NCI-H1694 (cell line): ENCODE measurements at regions not wholly inside any gene's neighbourhood (a gene's known extent, or its start where the extent isn't known, plus 50 kb on each side); places are given as distances from the start of the nearest gene placed in this dataset.

Experiments
- DNase-seq: peaks from one replicate; lab custom pipeline; 2025; lab: John Stamatoyannopoulos, UW

DNA sequence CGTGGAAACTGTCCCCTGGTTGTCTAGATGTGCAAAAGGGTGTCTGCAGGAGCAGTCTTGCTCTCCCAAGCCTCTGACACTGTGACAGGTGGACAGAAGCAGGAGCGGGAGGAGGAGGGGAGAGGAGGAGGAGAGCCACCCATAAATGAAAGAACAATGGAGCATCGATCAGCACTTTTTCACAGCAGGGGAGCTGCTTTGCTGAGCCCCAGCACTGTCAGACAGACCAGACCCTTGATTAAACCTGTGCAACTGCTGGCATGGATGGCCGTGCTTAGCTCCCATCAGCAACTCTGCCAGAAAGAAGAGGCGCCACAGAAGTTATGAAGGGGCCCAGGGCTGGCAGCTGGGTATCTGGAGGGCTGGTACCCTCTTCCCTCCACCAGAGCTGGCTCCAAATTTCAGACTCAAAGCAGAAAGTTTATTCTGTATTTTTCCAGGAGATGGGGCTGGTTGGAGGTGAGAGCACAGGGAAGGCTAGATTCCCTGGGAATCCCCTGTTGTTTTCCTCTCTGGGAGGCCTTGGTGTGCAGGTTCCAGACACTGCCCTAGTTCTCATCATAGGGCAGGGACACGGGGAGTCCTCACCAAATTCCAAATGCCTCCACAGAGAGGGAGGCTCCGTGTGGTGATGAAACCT lies 1192.2 kb downstream of the UQCRFS1 start:
- no peak for DNase-seq

DNA sequence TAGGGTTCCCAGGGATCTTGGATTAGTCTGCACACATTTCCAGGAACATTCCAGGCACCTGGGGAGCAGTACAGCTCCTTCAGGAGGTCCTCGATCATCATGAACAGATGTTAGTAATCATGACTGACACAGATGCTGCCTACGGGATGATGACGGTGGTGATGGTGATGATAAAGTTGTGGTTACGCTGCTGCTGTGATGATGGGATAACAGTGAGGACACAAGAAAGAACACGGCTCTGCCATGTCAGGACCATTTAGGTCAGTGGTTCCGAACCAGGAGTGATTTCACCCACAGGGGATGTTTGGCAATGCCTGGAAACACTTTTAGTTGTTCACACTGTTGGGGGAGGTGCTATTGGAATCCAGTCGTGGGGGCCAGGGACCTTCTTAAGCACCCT lies 1193.0 kb downstream of the UQCRFS1 start:
- DNase-seq: no peak

DNA sequence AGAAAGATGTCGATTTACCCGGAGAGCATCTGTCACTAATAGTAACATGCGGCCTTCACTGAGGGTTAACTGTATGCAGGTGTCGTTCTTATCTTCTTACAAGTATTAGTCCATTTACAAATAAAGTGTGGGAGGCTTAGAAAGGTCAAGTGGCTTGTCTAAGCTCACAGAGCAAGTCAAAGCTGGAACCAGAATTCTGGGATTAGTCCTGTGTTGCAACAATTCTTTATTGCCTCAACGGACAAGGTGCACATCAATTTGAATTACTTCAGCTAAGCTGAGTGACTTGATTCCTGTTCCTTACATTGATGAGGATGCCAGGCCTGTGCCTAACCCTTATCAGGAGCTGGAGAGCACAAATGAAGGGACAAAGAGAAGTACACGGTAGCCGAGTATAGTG lies 1193.6 kb downstream of the UQCRFS1 start:
- no peak for DNase-seq

DNA sequence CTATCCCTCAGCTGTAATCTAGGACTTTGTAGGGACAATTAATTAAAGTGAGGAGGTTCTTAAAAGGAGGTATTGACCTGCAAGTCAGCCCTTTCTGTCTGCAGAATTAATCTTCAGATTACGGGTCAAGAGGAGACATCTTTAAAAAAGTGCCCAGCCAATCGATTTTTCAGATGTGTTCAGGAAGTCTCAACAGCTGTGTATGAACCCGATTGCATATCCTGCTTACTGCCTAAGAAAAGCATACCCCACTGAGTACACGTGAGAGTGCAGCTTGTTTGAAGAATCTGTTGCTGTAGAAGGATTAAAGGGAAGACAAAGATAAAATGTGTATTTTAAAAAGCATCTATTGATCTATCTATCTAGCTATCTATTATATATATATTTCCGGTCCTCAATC lies 1194.5 kb downstream of the UQCRFS1 start:
- no peak for DNase-seq

DNA sequence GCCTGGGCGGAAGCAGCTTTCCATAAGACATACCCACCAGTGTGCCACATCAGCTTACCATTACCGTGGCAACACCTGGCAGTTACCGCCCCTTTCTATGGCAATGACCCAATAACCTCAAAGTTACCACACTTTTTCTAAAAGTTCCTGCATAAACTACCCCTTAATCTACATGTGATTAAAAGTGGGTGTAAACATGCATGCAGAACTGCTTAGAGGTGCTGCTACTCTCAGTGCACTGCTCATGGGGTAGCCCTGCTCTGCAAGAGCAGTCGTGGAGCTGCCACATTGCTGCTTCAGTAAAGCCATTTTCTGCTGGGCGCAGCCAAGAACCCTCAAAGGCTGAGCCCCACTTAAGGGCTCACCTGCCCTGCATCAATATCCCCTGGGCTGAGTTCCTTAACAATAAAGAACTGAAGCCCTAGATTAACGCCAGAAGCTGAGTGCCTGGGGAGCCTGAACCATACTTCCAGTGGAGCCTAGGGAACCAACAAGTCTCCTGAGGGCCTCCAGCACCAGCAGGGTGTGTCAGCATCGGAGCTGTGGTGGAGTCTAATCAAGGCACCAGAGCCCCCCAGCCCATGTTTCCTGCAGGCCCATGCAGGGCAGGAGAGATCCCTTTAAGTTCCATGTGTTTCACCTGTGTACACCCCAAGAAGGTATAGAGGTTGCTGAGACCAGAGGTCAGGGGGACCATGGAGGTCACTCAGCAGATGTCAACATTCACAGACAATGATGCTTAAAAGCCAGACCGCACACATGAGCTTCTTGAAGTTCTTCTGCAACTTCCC lies 1198.1 kb downstream of the UQCRFS1 start:
- DNase-seq: no peak

DNA sequence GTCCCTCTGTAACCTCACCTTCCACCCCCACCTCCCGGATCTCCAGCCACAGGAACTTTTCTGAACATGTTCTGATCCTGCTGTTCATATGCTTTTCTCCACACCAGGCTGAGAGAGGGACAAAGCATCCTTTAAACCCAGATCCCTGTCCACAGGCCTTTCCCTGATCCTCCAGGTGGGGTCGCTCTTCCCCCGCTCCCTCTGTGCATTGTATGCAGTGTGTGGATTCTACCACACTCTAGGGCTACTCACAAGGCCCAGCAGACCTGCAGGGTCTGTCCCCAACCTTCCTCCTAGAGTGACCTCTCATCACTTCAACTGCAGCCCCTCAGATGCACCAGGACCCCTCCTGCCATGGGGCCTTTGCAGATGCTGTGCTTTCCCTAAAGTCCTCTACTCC lies 1200.6 kb downstream of the UQCRFS1 start:
- DNase-seq: no peak

DNA sequence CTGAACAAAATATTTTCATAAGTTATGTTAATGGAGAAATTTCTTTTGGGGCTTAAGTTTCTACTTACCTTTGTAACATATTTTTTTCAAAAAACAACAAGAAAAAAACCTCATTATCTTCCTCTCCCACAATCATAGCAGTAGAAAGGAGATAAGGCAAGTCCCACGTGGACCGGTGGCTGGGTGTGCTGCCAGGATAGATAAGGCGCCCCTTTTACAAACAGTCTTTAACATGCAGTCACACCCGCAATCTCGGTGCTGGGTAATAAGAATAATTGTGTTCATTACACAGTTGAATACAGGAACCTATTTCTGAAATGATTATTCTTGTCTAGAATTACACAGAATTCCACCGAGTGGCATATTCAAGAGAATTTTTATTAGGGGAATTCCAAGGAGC lies 1202.3 kb downstream of the UQCRFS1 start:
- DNase-seq: no peak

DNA sequence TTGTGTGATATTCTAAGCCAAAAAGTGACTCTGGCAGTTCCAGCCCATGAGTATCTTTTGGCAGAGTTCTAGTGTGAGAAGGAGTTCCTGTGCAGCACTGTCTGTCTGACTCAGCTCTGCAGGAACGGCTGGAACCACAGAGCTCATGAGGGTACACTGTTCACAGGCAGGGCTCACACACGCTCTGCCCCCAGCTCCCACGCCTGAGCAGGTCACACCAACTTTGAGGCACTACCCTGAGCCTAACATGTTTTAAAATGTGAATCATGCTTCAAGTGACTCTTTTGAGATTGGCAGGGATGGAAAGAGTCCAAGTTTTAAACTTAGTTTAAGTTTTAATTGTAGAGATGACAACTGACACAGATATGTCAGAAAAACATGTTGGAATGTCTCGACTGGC lies 1203.3 kb downstream of the UQCRFS1 start:
- DNase-seq: no peak

DNA sequence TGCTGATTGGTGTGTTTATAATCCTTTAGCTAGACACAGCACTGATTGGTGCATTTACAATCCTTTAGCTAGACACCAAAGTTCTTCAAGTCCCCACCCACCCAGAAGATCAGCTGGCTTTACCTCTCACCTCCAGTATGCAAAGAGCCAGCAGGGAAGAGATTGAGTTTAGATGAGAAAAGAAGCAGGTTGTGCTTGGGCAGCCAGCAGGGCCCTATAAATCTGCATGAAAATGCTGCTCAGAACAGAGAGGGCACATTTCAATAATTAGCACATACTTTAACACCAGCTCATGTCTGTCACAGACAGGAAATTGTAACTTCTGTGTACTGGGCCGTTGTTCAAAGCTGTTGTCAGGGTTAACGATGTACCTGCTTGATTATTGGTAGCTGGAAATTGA lies 1204.3 kb downstream of the UQCRFS1 start:
- no peak for DNase-seq

DNA sequence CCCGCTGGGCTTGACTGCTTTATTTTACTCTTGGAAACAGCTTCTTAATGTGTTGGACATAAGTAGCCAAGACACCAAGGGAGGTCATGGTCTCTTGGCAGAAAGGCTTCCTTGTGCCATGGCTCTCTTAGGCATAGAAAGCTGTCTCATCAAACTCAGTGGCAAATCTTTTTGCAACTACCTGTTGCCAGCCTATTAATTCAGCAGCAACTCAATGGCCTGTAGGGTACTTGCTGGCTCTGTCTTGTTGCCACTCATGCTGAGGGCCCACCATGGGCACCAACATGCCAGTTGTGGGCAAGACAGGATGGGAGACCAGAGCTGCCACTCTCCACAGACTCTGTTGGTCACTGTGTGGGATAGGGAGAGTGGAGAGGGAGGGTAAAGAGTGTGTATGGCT lies 1209.4 kb downstream of the UQCRFS1 start:
- DNase-seq: no peak

DNA sequence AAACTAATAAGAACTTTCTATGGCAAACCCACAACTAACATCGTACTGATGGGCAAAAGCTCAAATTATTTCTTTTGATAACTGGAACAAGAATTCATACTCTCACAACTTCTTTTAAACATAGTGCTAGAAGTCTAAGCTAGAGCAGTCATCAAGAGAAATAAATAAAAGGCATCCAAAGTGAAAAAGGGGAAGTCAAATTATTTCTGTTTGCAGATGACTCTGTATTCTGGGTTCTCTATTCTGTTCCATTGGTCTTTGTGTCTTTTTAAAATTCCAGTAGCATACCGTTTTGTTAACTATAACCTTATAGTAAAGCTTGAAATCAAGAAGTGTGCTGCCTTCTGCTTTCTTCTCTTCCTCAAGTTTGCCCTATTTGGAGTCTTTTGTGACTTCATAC lies 1215.9 kb downstream of the UQCRFS1 start:
- no peak for DNase-seq

DNA sequence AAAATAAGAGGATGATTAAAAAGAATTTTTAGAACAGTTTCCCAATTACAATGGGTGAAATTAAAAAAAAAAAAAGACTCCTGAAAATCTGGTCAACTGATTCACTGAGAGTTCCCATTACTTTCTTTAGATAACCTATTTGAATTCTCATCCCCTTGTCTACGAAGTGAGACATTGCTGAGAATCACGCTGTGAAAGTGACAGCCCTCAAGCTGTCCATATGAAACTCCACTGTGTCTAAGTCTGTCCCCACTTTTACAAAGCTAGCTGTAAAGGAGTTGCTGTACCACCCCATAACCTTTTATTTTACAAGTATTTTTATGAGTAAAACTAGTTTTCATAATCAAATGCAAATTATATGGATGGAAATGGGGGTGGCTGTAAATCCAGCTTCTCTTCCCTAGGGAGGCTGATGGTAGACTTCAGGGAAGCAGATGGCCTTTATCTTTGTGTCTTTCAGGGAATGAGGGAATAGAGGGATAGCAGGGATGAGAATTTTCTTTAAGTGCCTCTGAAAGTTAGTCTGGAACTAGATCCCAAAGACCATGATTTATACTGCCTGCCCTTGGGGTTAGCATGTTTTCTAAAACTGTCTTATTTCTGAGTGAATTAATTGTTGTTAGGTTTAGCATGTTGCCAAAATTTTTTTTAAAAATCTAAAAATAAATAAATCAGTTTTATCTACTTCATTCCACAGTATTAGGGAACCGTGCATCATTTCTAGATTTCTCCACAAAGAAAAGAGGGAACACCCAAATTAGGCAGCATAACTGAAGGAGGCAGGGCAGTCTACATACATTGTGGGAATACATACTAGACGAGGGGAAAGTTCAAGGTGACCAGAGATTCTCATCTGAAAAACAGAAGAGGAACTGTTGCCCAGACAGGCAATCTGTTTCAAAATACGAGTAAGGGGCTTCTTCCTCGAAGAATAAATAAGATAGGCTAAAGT lies 1219.1 kb downstream of the UQCRFS1 start:
- no peak for DNase-seq

DNA sequence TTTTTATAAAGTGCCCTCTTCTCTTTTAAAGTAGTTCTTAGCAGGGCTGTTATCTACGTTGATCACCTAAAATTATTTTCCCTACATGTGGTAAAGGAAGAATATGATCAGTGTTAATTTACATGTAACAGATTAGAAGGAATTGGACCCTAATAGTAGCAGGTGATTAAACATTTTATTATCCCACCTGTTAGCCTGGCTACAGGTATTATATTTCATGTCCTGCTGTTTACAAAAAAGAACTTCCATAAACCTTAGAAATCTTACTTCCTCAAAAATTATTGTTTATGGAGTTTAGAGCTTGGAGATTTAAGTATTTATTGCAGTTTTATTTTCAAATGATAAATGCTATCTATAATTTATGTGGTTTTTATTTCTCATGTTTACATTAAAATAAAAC lies 1226.7 kb downstream of the UQCRFS1 start:
- no peak for DNase-seq

DNA sequence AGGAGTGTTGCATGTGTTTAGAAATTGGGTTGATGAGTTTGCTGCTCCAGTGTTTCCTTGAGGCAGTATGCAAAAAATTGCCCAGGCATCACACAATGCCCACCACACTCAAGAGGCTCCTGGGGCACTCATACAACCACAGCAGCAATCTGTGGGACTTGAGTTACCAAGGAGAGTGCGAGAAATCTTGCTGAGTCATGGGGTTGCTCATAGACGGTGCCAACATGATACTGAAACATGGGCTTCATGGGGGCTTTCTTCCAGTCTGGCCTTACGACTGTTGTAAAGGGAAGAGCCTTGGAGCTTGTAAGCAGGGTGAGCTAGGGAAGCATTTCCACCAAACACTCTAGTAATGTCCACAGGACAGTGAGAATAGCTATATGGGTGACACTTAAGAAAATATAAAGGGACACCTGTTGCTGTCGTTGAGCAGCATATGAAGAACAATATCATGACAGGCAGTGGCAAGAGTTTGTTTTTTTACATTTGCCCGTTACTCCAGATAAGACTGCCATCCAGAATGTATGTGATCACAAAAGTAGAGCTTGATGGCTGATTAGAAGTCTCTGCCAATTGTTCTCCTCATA lies 1237.4 kb downstream of the UQCRFS1 start:
- DNase-seq: no peak

DNA sequence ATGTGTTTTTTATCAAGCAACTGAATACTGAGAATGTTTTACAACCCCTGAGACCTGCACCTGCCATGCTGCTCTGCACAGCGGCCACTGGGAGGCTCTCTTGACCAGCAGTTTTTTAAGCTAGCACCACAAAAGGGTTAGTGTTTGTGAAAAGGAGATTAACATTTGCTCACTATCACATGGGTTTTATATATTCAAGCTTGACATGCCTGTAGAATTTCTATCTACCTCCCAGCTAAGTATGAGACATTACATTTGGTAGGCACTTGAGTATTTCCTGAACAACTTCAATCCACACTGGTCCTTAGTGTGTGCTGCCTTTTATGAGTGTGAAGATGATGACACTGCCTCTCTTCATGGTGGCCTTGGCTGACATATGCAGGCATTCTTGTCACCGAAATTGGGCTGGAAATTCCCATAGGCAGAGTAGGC lies 1238.9 kb downstream of the UQCRFS1 start:
- DNase-seq: no peak

DNA sequence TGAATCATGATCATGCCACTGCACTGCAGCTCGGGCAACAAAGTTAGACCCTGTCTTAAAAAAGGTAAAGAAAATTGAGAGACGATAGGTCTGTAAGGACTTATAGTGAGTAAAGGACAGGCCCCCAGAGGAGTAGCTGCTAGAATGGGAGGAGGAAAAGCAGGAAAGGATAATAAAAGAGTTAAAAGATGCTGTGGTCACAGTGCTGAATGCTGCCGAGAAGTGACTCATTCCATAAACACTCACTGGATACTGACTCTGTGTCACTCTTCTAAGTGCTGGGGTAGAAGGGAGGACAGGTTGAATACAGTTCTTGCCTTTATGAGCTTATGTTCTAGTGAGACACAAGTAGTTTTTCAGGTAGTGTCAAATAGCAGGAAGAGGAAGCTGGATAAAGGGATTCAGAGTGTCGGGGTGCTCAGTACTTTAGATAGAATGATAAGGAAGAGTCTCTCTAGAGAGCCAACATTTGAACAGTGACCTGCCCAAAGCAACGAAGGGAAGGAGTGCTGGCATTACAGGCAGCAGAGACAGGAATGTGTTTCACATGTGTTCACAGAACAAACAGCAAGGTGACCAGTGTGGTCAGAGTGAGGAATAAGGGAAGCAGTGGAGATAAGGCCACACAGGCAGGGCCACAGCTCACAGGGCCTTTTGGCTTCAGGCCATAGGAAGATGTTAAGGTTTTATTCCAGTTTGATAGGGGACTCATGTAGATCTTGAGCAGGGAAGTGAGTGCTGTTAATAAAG lies 1240.5 kb downstream of the UQCRFS1 start:
- no peak for DNase-seq

DNA sequence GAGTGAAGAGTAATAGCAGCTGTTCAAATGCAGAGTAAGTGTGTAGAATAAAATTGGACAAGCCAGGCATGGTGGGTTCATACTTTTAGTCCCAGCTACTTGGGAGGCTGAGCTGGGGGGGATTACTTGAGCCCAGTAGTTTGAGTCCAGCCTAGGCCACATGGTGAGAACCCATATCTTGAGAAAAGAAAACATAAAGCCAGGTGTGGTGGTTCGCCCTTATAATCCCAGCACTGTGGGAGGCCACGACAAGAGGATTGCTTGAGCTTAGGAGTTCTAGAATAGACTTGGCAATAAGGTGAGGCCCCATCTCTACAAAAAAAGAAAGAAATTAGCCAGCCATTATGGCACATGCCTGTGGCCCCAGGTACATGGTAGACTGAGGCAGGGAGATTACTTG lies 1241.1 kb downstream of the UQCRFS1 start:
- DNase-seq: no peak

DNA sequence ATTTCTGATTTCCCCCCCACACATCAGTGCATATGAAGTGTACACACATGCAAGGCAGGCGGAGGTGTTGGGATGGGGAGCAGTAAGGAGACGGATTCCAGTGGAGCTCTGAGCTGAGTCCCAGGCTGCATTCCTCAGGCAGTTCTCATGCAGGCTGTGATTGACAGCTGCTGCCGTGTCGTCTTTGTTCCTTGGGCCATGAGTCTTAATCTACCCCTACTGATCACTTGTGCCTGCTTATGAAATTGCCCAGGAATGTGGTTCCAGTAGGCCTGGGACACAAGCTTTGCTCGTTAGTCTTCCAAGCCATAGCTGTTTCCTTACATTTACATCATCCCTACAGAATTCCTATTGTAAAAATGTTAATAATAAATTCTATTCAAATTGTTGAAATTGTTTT lies 1241.9 kb downstream of the UQCRFS1 start:
- DNase-seq: no peak

DNA sequence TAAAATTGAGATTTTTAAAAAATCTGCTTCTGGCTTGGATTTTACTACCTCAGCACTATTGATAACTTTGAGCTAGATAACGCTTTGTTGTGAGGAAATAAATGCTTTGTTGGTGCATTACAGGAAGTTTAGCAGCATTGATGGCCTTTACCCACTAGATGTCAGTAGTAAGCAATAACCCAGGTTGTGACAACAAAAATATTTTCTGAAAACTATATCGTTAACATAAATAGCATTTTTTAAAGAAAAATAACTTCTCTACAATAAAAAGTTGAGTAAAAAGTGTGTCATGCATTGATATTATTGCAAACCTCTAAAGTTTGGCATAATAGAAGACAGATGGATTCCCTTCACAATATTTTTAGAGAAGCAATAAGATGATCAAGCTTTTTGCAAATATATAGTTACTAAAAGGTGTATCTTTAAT lies 1246.5 kb downstream of the UQCRFS1 start:
- no peak for DNase-seq

DNA sequence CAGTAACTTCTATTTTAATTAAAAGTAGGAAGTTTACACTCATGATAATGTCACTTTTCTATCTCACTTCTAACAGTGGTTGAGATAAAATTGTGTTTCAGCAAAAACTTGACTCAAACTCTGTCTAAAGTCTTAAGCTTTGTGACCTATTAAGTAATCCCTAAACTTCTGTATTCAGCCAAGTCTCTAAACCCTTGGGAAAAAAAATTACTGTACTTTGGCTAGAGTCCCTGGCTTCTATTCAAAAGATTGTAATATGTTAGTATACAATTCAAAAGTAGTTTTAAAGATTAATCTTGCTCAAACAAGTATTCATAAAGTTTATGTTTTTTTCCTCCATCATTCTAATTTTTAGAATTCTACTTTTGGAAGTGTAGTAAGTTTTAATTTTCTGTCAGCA lies 1248.8 kb downstream of the UQCRFS1 start:
- DNase-seq: no peak

DNA sequence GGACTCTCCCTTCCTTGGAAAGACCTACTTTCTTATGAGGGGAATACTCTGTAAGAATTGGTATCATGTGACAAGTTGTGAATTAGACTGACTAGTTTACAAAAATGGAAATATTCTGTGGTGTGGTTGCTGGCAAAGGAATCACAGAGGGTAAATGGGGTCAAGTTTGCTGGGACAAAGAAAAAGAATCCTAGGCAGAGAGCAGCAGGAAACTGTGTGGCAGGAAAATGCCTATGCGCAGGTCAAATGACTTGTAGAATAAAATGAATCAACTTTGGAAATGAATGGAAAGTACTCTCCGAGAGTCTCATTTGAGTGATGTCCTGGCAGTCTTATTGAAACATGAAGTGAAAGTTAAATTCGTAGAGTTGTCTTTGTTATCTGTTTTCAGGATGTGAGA lies 1250.7 kb downstream of the UQCRFS1 start:
- no peak for DNase-seq
